Activated CD4-positive, alpha-beta memory T cell treated with anti-CD3 and anti-CD28 coated beads, Interleukin-2, amount 10 ng/mL, durations not matched to agents 7 days and 5 days (primary cell): ENCODE measurements at regions not wholly inside any gene's neighbourhood (a gene's known extent, or its start where the extent isn't known, plus 50 kb on each side); places are given as distances from the start of the nearest gene placed in this dataset.

Source experiments
- CTCF ChIA-PET: fragments of 350-600 bp; sonication (Branson Sonifier 250); formaldehyde crosslinking; loops from one replicate; lab custom pipeline; 2021; ENCODE audit warnings: antibody characterized with exemption, inconsistent platforms; lab: Charles Lee
- POLR2A ChIA-PET: fragments of 350-600 bp; sonication (Branson Sonifier 250); formaldehyde crosslinking; loops from one replicate; lab custom pipeline; 2021; ENCODE audit warnings: antibody characterized with exemption; lab: Charles Lee
- DNase-seq: peaks from one replicate; pipeline ENCODE4 v3.0.0-alpha.2; 2020
- H3K27ac Mint-ChIP-seq: one replicate; pipeline ENCODE4 v1.8.0; 2021; ENCODE audit warnings: mild to moderate bottlenecking, mixed read lengths
- H3K27me3 Mint-ChIP-seq: one replicate; pipeline ENCODE4 v1.8.0; 2021; ENCODE audit warnings: mixed read lengths
- H3K36me3 Mint-ChIP-seq: one replicate; pipeline ENCODE4 v1.8.0; 2021; ENCODE audit warnings: low read depth, mixed read lengths
- H3K4me1 Mint-ChIP-seq: one replicate; pipeline ENCODE4 v1.8.0; 2021; ENCODE audit warnings: mixed read lengths
- H3K4me3 Mint-ChIP-seq: one replicate; pipeline ENCODE4 v1.8.0; 2021; ENCODE audit warnings: mild to moderate bottlenecking, mixed read lengths
- H3K9me3 Mint-ChIP-seq: one replicate; pipeline ENCODE4 v1.8.0; 2021; ENCODE audit warnings: mixed read lengths

DNA sequence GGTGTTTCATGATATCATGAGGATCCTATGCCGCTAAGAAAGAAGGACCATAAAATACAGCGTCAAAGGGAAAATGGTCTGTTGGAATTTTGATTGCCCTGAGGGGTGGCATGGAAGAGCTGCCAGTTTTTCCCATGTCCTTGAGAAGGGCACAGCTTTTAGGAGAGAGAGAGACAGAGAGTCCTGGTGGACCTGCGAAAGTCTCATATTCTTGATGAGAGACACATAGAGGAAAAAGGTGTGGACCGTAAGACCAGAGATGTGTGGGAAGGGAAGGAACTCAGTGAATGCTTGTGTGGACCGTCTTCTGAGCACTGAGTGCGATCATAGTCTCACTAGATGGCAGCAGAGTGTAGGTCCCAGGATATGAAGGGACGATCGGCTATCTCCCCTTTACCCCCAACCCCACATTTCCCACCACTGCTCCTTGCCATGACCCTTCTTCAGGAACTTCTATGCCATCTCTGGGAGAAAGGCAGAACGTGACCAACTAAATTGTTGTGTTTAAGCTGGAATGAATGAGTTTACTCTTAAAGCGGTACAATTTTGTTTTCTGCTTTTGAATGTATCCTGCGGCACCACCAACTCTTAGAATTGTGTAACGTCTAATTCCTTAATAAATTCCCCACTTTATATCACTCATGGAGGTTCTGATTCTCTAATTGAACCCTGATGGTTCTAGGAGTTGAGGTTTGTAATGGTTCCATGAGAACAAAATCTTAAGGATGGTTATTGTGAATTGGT lies 117.7 kb downstream of the CTH start:
- ChIA-PET POLR2A (no interaction called here), CTCF (no interaction called here)
- DNase-seq = peak; percentile 20
- no peaks in the 10 kb centered on the region for H3K36me3 Mint-ChIP-seq
- H3K4me3 Mint-ChIP-seq = no peak overlapping the region
- peaks cover 19% of the 10 kb centered on the region for H3K27me3 Mint-ChIP-seq
- H3K27ac Mint-ChIP-seq = no peak overlapping the region
- no peaks in the 10 kb centered on the region for H3K9me3 Mint-ChIP-seq
- peaks cover 4% of the 10 kb centered on the region for H3K4me1 Mint-ChIP-seq

DNA sequence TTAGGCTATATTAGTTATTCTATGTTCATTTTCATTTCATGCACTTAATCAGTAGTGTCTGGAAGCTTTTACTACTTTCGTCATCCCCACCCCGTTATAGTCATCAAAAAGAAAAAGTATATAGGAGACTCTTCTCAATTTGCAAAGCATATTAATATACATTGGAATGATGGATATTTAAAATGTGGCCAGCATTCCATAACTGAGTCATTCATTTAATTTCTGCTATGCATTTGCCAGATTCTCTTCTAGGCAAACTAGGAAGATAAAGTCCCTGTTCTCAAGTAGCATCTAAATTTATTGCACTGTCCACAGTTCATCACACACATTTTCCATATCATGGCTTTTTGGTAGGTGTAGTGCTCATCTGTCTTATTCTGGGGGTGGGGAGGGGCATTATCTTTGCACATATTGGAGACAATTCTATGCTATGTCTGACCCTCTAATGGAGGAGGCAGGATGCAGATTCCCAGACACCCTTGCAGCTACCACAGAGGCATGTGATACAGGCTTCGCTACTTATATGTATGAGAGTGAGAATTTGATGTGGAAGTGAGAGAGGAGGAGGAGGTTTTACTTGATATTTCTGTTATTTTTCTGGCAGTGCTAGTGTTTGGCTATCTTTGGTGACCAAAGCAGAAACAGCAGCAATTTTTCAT lies 125.8 kb downstream of the CTH start:
- peaks cover 15% of the 10 kb centered on the region for H3K27me3 Mint-ChIP-seq
- no peak overlapping the region for H3K27ac Mint-ChIP-seq
- H3K4me1 Mint-ChIP-seq = no peaks in the 10 kb centered on the region
- no peaks in the 10 kb centered on the region for H3K9me3 Mint-ChIP-seq
- no peak for DNase-seq
- no peak overlapping the region for H3K4me3 Mint-ChIP-seq
- H3K36me3 Mint-ChIP-seq = no peaks in the 10 kb centered on the region
- CTCF ChIA-PET = no interaction called here
- POLR2A ChIA-PET = no interaction called here

DNA sequence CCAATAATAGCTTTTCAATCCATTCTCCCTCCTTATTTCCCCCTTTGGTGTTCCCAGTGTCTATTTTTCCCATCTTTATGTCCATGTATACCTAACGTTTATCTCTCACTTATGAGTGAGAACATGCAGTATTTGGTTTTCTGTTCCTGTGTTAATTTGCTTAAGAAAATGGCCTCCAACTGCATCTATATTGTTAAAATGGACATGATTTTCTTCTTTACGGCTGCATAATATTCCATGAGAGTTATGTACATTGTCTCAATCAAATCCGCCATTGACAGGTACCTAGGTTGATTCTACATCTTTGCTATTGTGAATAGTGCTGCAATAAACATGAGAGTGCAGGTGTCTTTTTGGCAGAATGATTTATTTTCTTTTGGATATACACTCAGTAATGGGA lies 126.7 kb downstream of the CTH start:
- Mint-ChIP-seq H3K4me1 (no peaks in the 10 kb centered on the region), H3K4me3 (no peak overlapping the region), H3K27me3 (peaks cover 17% of the 10 kb centered on the region), H3K27ac (no peak overlapping the region), H3K36me3 (no peaks in the 10 kb centered on the region), H3K9me3 (no peaks in the 10 kb centered on the region)
- CTCF ChIA-PET = no interaction called here
- DNase-seq = no peak
- POLR2A ChIA-PET = no interaction called here

DNA sequence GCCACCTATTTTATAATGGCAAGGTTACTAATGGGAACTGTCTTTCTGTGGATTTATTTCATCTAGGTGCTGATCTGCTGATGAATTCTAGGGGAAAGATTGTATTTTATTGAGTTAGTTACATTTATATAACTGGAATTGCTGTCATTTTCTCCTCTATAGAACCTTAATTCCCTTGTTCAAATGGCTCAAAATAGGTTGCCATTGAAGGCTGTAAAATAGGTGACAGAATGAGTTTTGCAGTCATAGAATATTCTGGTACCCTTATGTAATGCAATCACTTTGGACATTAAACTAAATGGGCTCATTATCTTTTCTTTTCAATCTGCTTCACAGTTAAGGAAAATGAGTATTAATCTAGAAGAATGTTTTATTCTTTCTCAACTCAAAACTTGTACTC lies 131.0 kb downstream of the CTH start:
- Mint-ChIP-seq H3K4me1 (no peaks in the 10 kb centered on the region), H3K4me3 (no peak overlapping the region), H3K27me3 (peaks cover 7% of the 10 kb centered on the region), H3K36me3 (no peaks in the 10 kb centered on the region), H3K27ac (no peak overlapping the region), H3K9me3 (no peaks in the 10 kb centered on the region)
- ChIA-PET POLR2A (no interaction called here), CTCF (no interaction called here)
- no peak for DNase-seq

DNA sequence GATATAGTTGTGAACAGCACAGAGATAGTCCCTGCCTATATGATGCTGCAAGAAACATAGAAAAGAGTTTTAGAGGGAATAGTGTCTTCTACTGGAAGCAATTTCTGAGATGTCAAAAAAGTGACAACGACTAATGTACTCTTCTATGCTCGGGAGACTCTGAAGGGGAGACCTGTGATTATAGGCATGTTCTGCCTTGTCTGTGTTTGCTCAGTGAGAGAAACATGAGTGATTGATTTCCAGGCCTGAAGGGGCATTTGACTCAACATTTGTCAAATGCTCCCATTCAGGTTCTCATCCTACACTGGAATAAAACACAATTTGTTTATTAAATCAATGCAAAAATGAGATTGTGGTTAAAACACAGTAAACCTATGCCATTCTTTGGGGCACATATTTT lies 131.8 kb downstream of the CTH start:
- Mint-ChIP-seq H3K9me3 (no peaks in the 10 kb centered on the region), H3K27me3 (peaks cover 2% of the 10 kb centered on the region), H3K36me3 (no peaks in the 10 kb centered on the region), H3K27ac (no peak overlapping the region), H3K4me3 (no peak overlapping the region), H3K4me1 (no peaks in the 10 kb centered on the region)
- ChIA-PET POLR2A (no interaction called here), CTCF (no interaction called here)
- no peak for DNase-seq

DNA sequence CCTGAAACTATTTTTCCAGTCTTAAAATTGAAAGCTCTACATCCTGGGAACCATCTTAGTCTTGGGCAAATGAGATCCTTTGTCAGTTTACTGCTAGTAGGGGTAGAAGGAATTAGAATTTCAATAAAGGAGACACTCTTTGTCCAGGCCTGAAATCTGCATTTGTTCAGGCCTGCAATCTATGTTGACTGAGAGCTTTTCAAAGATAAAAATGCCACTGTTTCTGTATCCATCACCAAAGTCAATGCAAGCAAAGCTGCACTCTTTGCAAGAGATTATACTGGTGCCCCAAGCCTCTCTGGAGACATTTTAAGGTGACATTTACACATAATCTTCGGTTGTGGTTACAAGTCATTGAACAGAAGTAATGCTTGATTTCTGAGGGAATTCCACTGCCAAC lies 135.7 kb downstream of the CTH start:
- H3K27me3 Mint-ChIP-seq = peaks cover 6% of the 10 kb centered on the region
- DNase-seq = no peak
- no peaks in the 10 kb centered on the region for H3K36me3 Mint-ChIP-seq
- no peak overlapping the region for H3K4me3 Mint-ChIP-seq
- no peak overlapping the region for H3K27ac Mint-ChIP-seq
- CTCF ChIA-PET = no interaction called here
- POLR2A ChIA-PET = no interaction called here
- no peaks in the 10 kb centered on the region for H3K9me3 Mint-ChIP-seq
- no peaks in the 10 kb centered on the region for H3K4me1 Mint-ChIP-seq

DNA sequence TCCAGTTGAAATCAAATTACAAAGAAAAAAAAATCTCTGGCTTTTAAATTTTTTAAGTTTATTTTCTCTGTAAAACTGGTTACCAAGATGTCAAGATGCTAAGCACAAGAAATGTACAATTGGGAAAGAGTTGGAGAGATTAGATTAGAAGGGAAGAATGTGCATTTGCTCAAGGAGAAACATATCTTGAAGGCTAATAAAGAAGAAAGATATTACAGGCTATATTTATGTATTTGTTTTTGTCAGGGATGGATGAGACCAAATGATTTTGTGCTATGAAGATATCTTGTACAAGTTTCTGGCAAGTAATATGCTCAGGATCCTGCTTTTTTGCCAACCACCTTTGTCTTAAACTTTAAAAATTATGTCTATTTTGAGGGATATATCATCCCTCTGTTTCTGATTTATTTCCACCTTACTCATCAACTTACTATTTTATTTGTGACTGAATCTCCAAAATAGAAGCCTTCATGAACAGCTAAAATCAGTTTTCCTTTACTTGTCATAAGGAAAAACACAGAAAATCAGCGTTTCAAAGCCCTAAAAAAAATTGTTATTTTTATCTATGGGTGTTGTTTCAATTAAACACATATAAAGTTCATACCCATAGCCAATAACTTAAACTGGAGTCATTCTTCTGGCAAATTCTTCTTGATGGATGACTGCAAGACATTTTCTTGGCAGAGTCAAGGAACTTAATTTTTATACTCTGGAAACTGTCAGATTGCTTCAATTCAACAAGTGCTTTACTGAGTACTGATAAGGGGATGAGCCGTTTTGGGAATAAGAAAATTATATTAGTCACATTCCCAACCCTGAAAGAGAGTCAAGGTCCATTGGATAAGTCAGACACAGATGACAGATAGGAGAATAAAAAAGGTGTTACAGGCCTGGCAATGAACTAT lies 141.8 kb downstream of the CTH start:
- peaks cover 8% of the 10 kb centered on the region for H3K27me3 Mint-ChIP-seq

DNA sequence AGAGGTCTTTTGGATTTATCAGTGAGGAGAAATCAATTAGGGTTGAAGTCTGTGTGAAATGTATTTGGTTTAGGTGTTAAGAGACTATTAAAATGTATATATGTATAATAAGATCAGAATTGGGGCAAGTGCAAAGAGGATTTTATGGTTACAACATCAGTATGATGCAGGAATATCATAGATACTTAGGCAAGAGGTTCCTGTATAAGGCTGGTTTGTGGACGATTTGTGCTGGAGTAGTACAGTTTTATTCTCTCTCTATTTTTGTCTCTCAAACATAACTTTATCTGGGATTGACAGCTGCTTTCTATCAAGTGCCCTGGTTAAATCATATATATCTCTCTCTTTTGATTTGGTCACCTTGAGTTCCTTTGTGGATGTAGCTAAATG lies 142.5 kb downstream of the CTH start:
- Mint-ChIP-seq H3K9me3 (no peaks in the 10 kb centered on the region), H3K36me3 (no peaks in the 10 kb centered on the region), H3K4me3 (no peak overlapping the region), H3K4me1 (no peaks in the 10 kb centered on the region), H3K27me3 (peaks cover 8% of the 10 kb centered on the region), H3K27ac (no peak overlapping the region)
- no peak for DNase-seq
- ChIA-PET CTCF (no interaction called here), POLR2A (no interaction called here)

More for the DNA sequence above, 141.8 kb downstream of the CTH start:
- Mint-ChIP-seq H3K9me3 (no peaks in the 10 kb centered on the region), H3K36me3 (no peaks in the 10 kb centered on the region), H3K27ac (no peak overlapping the region), H3K4me1 (no peaks in the 10 kb centered on the region), H3K4me3 (no peak overlapping the region)
- ChIA-PET CTCF (no interaction called here), POLR2A (no interaction called here)
- no peak for DNase-seq

DNA sequence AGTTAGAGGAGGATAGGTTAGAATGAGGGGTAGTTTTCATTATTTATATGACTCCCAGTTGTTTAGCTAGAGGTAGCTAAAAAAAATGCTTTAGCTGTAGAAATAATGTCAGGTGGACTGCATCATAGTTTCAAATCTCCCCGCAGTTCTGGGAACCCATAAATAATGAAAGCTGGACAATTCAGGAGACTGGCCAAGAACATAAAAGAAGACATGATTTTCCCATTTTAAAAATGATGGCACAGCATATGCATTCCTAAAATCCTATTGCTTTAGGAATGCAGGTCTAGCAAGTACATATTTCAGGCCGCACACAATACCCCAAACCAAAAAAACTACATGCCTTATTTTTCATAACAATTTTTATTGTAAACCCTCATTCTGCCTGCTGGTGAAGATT lies 143.3 kb downstream of the CTH start:
- CTCF ChIA-PET = no interaction called here
- Mint-ChIP-seq H3K36me3 (no peaks in the 10 kb centered on the region), H3K4me3 (no peak overlapping the region), H3K27ac (no peak overlapping the region), H3K4me1 (no peaks in the 10 kb centered on the region), H3K27me3 (peaks cover 8% of the 10 kb centered on the region), H3K9me3 (no peaks in the 10 kb centered on the region)
- no peak for DNase-seq
- POLR2A ChIA-PET = no interaction called here

DNA sequence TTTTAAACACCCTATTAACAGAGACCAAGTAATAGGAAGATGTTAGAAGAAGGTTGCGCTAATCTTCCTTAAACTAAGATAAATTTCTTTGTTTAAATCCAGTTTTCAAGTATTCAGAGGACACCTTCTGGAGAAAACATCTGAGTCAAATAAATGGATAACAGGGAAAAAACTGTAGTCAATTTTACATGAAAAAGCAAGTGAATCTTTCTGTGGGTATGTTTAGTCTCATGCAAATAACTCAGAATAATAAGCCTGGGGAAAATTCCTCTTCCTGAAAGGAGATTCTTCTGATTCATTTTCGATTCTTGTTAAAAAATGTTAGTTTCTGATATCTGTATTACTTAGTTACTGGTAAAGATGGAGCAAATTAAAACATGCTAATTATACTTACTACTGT lies 145.5 kb downstream of the CTH start:
- H3K27me3 Mint-ChIP-seq = peaks cover 4% of the 10 kb centered on the region
- ChIA-PET CTCF (no interaction called here), POLR2A (no interaction called here)
- DNase-seq = no peak
- H3K27ac Mint-ChIP-seq = no peak overlapping the region
- no peak overlapping the region for H3K4me3 Mint-ChIP-seq
- H3K4me1 Mint-ChIP-seq = no peaks in the 10 kb centered on the region
- no peaks in the 10 kb centered on the region for H3K36me3 Mint-ChIP-seq
- no peaks in the 10 kb centered on the region for H3K9me3 Mint-ChIP-seq

DNA sequence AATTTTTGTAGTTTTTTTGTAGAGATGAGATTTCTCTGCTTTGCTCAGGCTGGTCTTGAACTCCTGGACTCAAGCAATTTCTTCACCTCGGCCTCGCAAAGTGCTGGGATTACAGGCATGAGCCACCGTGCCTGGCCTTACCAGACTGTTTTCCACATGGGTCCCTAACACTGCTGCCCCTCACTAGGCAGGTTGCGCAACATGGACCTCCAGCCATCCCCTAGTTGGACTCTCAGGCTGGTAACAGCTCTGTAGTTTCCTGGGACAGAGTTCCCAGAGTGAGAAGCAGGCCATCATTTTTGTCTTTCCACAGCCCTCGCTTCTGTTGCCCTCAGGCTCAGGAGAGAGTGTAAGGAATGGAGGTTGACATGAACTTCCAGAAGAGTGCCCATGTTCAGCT lies 156.1 kb downstream of the CTH start:
- CTCF ChIA-PET = no interaction called here
- H3K4me3 Mint-ChIP-seq = no peak overlapping the region
- H3K27ac Mint-ChIP-seq = no peak overlapping the region
- no peaks in the 10 kb centered on the region for H3K36me3 Mint-ChIP-seq
- peaks cover 8% of the 10 kb centered on the region for H3K27me3 Mint-ChIP-seq
- no peaks in the 10 kb centered on the region for H3K4me1 Mint-ChIP-seq
- DNase-seq = no peak
- H3K9me3 Mint-ChIP-seq = no peaks in the 10 kb centered on the region
- POLR2A ChIA-PET = no interaction called here

DNA sequence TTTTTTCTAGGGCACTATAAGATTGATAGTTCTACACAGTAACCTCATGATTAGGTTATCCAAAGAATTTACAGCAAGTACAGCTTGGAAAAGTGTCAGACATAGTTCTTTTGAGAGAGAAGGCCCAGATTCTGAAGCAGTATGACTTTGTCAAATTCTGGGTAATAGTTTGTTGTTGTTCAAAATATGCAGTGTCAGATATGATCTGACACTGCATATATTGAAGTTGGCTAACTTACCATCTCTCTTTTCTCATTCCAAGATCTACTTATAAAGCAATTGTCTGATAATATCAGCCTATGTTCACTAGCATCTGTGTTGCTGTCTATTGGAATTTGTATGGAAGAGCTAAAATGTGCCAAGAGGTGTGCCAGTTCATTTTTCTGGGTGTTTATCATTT lies 160.1 kb downstream of the CTH start:
- H3K27ac Mint-ChIP-seq = no peak overlapping the region
- H3K27me3 Mint-ChIP-seq = peaks cover 2% of the 10 kb centered on the region
- no peak for DNase-seq
- CTCF ChIA-PET = no interaction called here
- no peaks in the 10 kb centered on the region for H3K4me1 Mint-ChIP-seq
- no peak overlapping the region for H3K4me3 Mint-ChIP-seq
- H3K9me3 Mint-ChIP-seq = no peaks in the 10 kb centered on the region
- POLR2A ChIA-PET = no interaction called here
- H3K36me3 Mint-ChIP-seq = no peaks in the 10 kb centered on the region

DNA sequence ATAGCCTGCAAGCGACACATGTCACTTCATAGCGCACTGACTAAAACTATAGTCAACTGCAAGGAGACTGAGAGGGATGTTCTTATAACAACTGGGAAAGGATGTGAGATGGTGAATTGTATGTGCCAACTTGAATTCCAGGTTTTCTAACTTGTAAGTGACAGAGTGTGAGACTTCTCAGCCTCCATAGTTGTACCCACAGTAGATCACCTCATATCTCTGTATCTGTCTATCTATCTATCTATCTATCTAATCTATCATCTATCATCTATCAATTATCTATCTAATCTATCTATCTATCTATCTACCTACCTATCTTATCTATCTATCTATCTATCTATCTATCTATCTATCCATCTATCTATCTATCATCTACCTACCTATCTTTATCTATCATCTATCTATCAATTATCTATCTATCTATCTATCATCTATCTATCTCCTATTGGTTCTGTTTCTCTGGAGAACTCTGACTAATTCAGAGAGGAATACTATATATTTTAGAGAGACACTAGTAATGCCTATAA lies 162.3 kb downstream of the CTH start:
- no peak for DNase-seq
- H3K4me3 Mint-ChIP-seq = no peak overlapping the region
- H3K36me3 Mint-ChIP-seq = no peaks in the 10 kb centered on the region
- H3K27ac Mint-ChIP-seq = no peak overlapping the region
- no peaks in the 10 kb centered on the region for H3K9me3 Mint-ChIP-seq
- peaks cover 2% of the 10 kb centered on the region for H3K27me3 Mint-ChIP-seq
- ChIA-PET CTCF (no interaction called here), POLR2A (no interaction called here)
- H3K4me1 Mint-ChIP-seq = no peaks in the 10 kb centered on the region
